IMR-90 (cell line): ENCODE measurements at regions not wholly inside any gene's neighbourhood (a gene's known extent, or its start where the extent isn't known, plus 50 kb on each side); places are given as distances from the start of the nearest gene placed in this dataset.

ENCODE experiments used
- ATAC-seq: fragments of 200-7000 bp; cut with Tn5 transposase; 2 replicates; pipeline ENCODE4 v1.9.1; 2020; ENCODE audit warnings: low read depth, mild to moderate bottlenecking, moderate library complexity
- BruUV-seq: library from RNA; stranded (reverse); fragments of 400-500 nt; replicated peaks from 2 replicates; lab custom pipeline; 2021; lab: Mats Ljungman, UMichigan
- CTCF ChIA-PET: fragments of 300-600 bp; formaldehyde crosslinking; extraction: SDS; loops from one replicate; lab custom pipeline; 2021; ENCODE audit warnings: antibody characterized with exemption; lab: Yijun Ruan, JAX
- POLR2A ChIA-PET: fragments of 300-600 bp; sonication (Branson Sonifier 250); formaldehyde crosslinking; loops from one replicate; lab custom pipeline; 2022; ENCODE audit warnings: antibody characterized with exemption; ENCODE audit not compliant: unreplicated experiment; lab: Charles Lee
- DNase-seq: peaks from one replicate; pipeline ENCODE4 v3.0.0; 2013
- H2AFZ ChIP-seq: replicated peaks from 2 replicates; pipeline ENCODE3; 2013; ENCODE audit warnings: low read length, mild to moderate bottlenecking; ENCODE audit not compliant: poor library complexity
- H2AK5ac ChIP-seq: 2 replicates; pipeline ENCODE4 v1.6.1; 2013; ENCODE audit warnings: low read depth, low read length, inconsistent platforms
- H2AK9ac ChIP-seq: replicated peaks from 2 replicates; pipeline ENCODE3; 2013; ENCODE audit warnings: mild to moderate bottlenecking, low read depth, low read length, moderate library complexity; ENCODE audit not compliant: poor library complexity
- H2BK120ac ChIP-seq: 2 replicates; pipeline ENCODE4 v1.6.1; 2013; ENCODE audit warnings: low read depth, low read length, inconsistent platforms
- H2BK15ac ChIP-seq: 3 replicates; pipeline ENCODE4 v1.6.1; 2013; ENCODE audit warnings: low read depth, low read length, inconsistent platforms
- H2BK20ac ChIP-seq: 2 replicates; pipeline ENCODE4 v1.6.1; 2013; ENCODE audit warnings: low read depth, mild to moderate bottlenecking, inconsistent platforms, low read length, moderate library complexity
- H2BK5ac ChIP-seq: 2 replicates; pipeline ENCODE4 v1.6.1; 2013; ENCODE audit warnings: mild to moderate bottlenecking, low read depth, low read length, inconsistent platforms; ENCODE audit not compliant: poor library complexity, severe bottlenecking
- H3K14ac ChIP-seq: replicated peaks from 2 replicates; pipeline ENCODE4 v1.6.1; 2013; ENCODE audit warnings: low read depth, low read length, inconsistent platforms
- H3K18ac ChIP-seq: 2 replicates; pipeline ENCODE4 v1.6.1; 2013; ENCODE audit warnings: low read depth, low read length, control low read depth
- H3K23ac ChIP-seq: 2 replicates; pipeline ENCODE4 v1.6.1; 2013; ENCODE audit warnings: low read depth, low read length, inconsistent platforms
- H3K27ac ChIP-seq: 2 replicates; pipeline ENCODE4 v1.5.1; 2013; ENCODE audit warnings: mild to moderate bottlenecking, control low read depth, low read length; ENCODE audit not compliant: insufficient read depth
- H3K27me3 ChIP-seq: 2 replicates; pipeline ENCODE4 v1.6.1; 2013; ENCODE audit warnings: low read length; ENCODE audit not compliant: control insufficient read depth, insufficient read depth
- H3K36me3 ChIP-seq: 2 replicates; pipeline ENCODE4 v1.6.1; 2013; ENCODE audit warnings: low read length, mixed read lengths; ENCODE audit not compliant: control insufficient read depth, insufficient read depth
- H3K4ac ChIP-seq: 2 replicates; pipeline ENCODE4 v1.6.1; 2013; ENCODE audit warnings: low read depth, low read length, inconsistent platforms
- H3K4me1 ChIP-seq: 2 replicates; pipeline ENCODE4 v1.6.1; 2013; ENCODE audit warnings: low read length, mixed read lengths; ENCODE audit not compliant: control insufficient read depth, insufficient read depth
- H3K4me2 ChIP-seq: 2 replicates; pipeline ENCODE4 v1.6.1; 2013; ENCODE audit warnings: low read depth, mild to moderate bottlenecking, control low read depth, low read length, moderate library complexity
- H3K4me3 ChIP-seq: 2 replicates; pipeline ENCODE4 v1.5.1; 2013; ENCODE audit warnings: low read depth, mild to moderate bottlenecking, control low read depth, low read length, moderate library complexity; ENCODE audit not compliant: insufficient read depth
- H3K56ac ChIP-seq: 2 replicates; pipeline ENCODE4 v1.6.1; 2013; ENCODE audit warnings: low read length, inconsistent platforms; ENCODE audit not compliant: insufficient read depth; ENCODE audit errors: extremely low read depth
- H3K79me1 ChIP-seq, 2 experiments: 2 replicates each; pipeline ENCODE4 v1.6.1; 2013; ENCODE audit warnings: low read length in 2 of 2, inconsistent platforms in 1 of 2, low read depth in 1 of 2
- H3K9ac ChIP-seq: 2 replicates; pipeline ENCODE4 v1.6.1; 2013; ENCODE audit warnings: low read depth, low read length, control low read depth
- H3K9me1 ChIP-seq: 2 replicates; pipeline ENCODE4 v1.6.1; 2013; ENCODE audit warnings: low read length, inconsistent platforms; ENCODE audit not compliant: insufficient read depth
- H3K9me3 ChIP-seq: 2 replicates; pipeline ENCODE4 v1.6.1; 2013; ENCODE audit warnings: low read length; ENCODE audit not compliant: control insufficient read depth, insufficient read depth
- H4K20me1 ChIP-seq: 2 replicates; pipeline ENCODE4 v1.6.1; 2013; ENCODE audit warnings: low read length, inconsistent platforms; ENCODE audit not compliant: insufficient read depth
- H4K5ac ChIP-seq: 2 replicates; pipeline ENCODE4 v1.6.1; 2013; ENCODE audit warnings: mild to moderate bottlenecking, low read depth, low read length, control low read depth
- H4K8ac ChIP-seq, 2 experiments: 2 replicates each; pipeline ENCODE4 v1.6.1; 2013; ENCODE audit warnings: low read depth in 2 of 2, low read length in 2 of 2, control low read depth in 1 of 2, inconsistent platforms in 1 of 2
- H4K91ac ChIP-seq: 2 replicates; pipeline ENCODE4 v1.6.1; 2013; ENCODE audit warnings: low read depth, low read length, inconsistent platforms; ENCODE audit not compliant: insufficient read depth
- MAFK ChIP-seq: IDR thresholded peaks from 2 replicates; pipeline ENCODE4 v1.6.1; 2012; ENCODE audit warnings: low read depth, low read length, improper control_type of control experiment
- POLR2A ChIP-seq: IDR thresholded peaks from 2 replicates; pipeline ENCODE4 v1.6.1; 2012; ENCODE audit warnings: mild to moderate bottlenecking, low read depth, low read length
- WGBS, 2 experiments: methylation state at CpG; one replicate each; pipeline versions ENCODE4 v1.1.5 to v1.1.7; 2013; ENCODE audit warnings: missing lambda C conversion rate in 2 of 2; ENCODE audit not compliant: insufficient read length in 1 of 2; ENCODE audit errors: extremely low coverage in 2 of 2; 5-methylcytosine and 5-hydroxymethylcytosine counted together
- dilution Hi-C: fragments of 300-500 bp; cut with HindIII; formaldehyde crosslinking; loops from one replicate; pipeline ENCODE4 v1.14.3; 2018; ENCODE audit warnings: low sequenced_read_pairs; ENCODE audit not compliant: unreplicated experiment
- in situ Hi-C: fragments of 300-500 bp; cut with MboI; formaldehyde crosslinking; loops from 3 replicates; pipeline ENCODE4 v1.14.3; 2019; ENCODE audit warnings: low sequenced_read_pairs, inconsistent platforms, mixed read lengths
- intact Hi-C: fragments of 100-400 bp; cut with micrococcal nuclease; formaldehyde crosslinking; loops from 2 replicates; pipeline ENCODE4 v1.10.0; 2022

GRCh38 chr3:3538451-3538850 is 260.8 kb upstream of the LRRN1 start:
- no peak overlapping the region for H3K9ac ChIP-seq
- no peak overlapping the region for H3K27ac ChIP-seq
- H2BK20ac ChIP-seq = no peak overlapping the region
- no peak overlapping the region for H2AFZ ChIP-seq
- no peak overlapping the region for H4K5ac ChIP-seq
- in situ Hi-C loops (no loop called here), dilution Hi-C loops (no loop called here), intact Hi-C loops (no loop called here)
- no peaks in the 10 kb centered on the region for H3K27me3 ChIP-seq
- H3K4me2 ChIP-seq = no peak overlapping the region
- ChIA-PET CTCF (no interaction called here), POLR2A (no interaction called here)
- H2AK9ac ChIP-seq = no peak overlapping the region
- H4K91ac ChIP-seq = no peak overlapping the region
- H4K20me1 ChIP-seq = no peaks in the 10 kb centered on the region
- no peaks in the 10 kb centered on the region for H3K36me3 ChIP-seq
- H3K23ac ChIP-seq = no peak overlapping the region
- no peaks in the 10 kb centered on the region for H3K4me1 ChIP-seq
- no peak overlapping the region for H2BK120ac ChIP-seq
- H3K9me3 ChIP-seq = peaks cover 14% of the 10 kb centered on the region
- H3K4me3 ChIP-seq = no peak overlapping the region
- no peak overlapping the region for H2BK5ac ChIP-seq
- H3K14ac ChIP-seq = no peak overlapping the region
- no peak for ATAC-seq
- H3K18ac ChIP-seq = no peak overlapping the region
- H3K9me1 ChIP-seq = no peaks in the 10 kb centered on the region
- H2BK15ac ChIP-seq = no peak overlapping the region
- no peak overlapping the region for H3K4ac ChIP-seq
- H2AK5ac ChIP-seq = no peak overlapping the region
- no peak overlapping the region for H4K8ac ChIP-seq
- no peak overlapping the region for H3K56ac ChIP-seq
- BruUV-seq = no TSS peak
- no peaks in the 10 kb centered on the region for H3K79me1 ChIP-seq
- TF ChIP-seq POLR2A (no peak), MAFK (no peak)
- DNase-seq = no peak
- WGBS, 2 experiments = no CpG with 5 or more reads among the region's 4 CpGs
